OCI-LY7 (cell line): ENCODE measurements at regions not wholly inside any gene's neighbourhood (a gene's known extent, or its start where the extent isn't known, plus 50 kb on each side); places are given as distances from the start of the nearest gene placed in this dataset.

Experiments used
- EZH2phosphoT487 ChIP-seq: fragments of 200-600 bp; sonication (generic); IDR thresholded peaks from 2 replicates; pipeline ENCODE4 v1.6.1; 2018; ENCODE audit warnings: low read depth, borderline replicate concordance, mild to moderate bottlenecking, mixed run types, antibody characterized with exemption, low read length, moderate library complexity, mixed read lengths
- TF ChIP-seq, protein P1 (sequence below): fragments of 200-600 bp; sonication (generic); conservative IDR thresholded peaks from 2 replicates; pipeline ENCODE4 v1.5.1; 2014; ENCODE audit warnings: mild to moderate bottlenecking, antibody characterized with exemption, low read length, moderate library complexity, mixed read lengths

- TF ChIP-seq, protein P1, sequence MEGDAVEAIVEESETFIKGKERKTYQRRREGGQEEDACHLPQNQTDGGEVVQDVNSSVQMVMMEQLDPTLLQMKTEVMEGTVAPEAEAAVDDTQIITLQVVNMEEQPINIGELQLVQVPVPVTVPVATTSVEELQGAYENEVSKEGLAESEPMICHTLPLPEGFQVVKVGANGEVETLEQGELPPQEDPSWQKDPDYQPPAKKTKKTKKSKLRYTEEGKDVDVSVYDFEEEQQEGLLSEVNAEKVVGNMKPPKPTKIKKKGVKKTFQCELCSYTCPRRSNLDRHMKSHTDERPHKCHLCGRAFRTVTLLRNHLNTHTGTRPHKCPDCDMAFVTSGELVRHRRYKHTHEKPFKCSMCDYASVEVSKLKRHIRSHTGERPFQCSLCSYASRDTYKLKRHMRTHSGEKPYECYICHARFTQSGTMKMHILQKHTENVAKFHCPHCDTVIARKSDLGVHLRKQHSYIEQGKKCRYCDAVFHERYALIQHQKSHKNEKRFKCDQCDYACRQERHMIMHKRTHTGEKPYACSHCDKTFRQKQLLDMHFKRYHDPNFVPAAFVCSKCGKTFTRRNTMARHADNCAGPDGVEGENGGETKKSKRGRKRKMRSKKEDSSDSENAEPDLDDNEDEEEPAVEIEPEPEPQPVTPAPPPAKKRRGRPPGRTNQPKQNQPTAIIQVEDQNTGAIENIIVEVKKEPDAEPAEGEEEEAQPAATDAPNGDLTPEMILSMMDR, result no peak
- TF ChIP-seq EZH2phosphoT487, result no peak
Measured at GRCh38 chr1:43015269-43015668, 56.6 kb upstream of the SLC2A1 start.
